ENCODE measurements at regions not wholly inside any gene's neighbourhood (a gene's known extent, or its start where the extent isn't known, plus 50 kb on each side); places are given as distances from the start of the nearest gene placed in this dataset.

- 4% methylated on average over 5 of the region's 6 CpGs for WGBS (ENCODE audit: insufficient coverage, low coverage, missing lambda C conversion rate)
- no peaks in the 10 kb centered on the region for H3K27me3 ChIP-seq (ENCODE audit: control insufficient read depth in 2 of 2, insufficient read depth in 2 of 2, low read length in 2 of 2)
- H3K9ac ChIP-seq (ENCODE audit: insufficient read depth in 1 of 2, low read depth in 2 of 2, low read length in 2 of 2), result no peak overlapping the region
- no peaks in the 10 kb centered on the region for H3K9me3 ChIP-seq (replicated peaks; ENCODE audit: control insufficient read depth, insufficient read depth, low read depth, low read length)
- ChIA-PET CTCF (ENCODE audit: low intra/inter-chr PET ratio) (no interaction called here), POLR2A (no interaction called here)
- H3K4me3 ChIP-seq, result no peak overlapping the region
- TF ChIP-seq TCF7 (IDR thresholded peaks at IDR 0.05; ENCODE audit: borderline replicate concordance) (no peak), GTF2F1 (IDR thresholded peaks at IDR 0.05; ENCODE audit: low read depth, low read length) (no peak), SLC30A9 (CRISPR knock-in tag; IDR thresholded peaks at IDR 0.05) (no peak), NELFE (IDR thresholded peaks at IDR 0.05; ENCODE audit: insufficient read depth, insufficient read length) (no peak), RCOR1 (IDR thresholded peaks at IDR 0.05; ENCODE audit: borderline replicate concordance in 1 of 2, low read depth in 2 of 2, low read length in 2 of 2) (no peak), MAX (CRISPR knock-in tag; IDR thresholded peaks at IDR 0.05) (no peak), ELK3 (CRISPR knock-in tag; IDR thresholded peaks at IDR 0.05) (no peak)
- no peaks in the 10 kb centered on the region for H3K79me2 ChIP-seq (ENCODE audit: control insufficient read depth, insufficient read depth, low read length)
- no peak overlapping the region for H2AFZ ChIP-seq (ENCODE audit: low read depth, low read length)
- DNase-seq (ENCODE audit: extremely low read depth in 1 of 4, low spot score in 3 of 4) (no peak), FAIRE-seq (no peak), ATAC-seq (no peak)
- no peaks in the 10 kb centered on the region for H3K36me3 ChIP-seq (ENCODE audit: control insufficient read depth, insufficient read depth, low read length)
- no TSS peak for BruUV-seq (replicated peaks)
- no peaks in the 10 kb centered on the region for H3K9me1 ChIP-seq (ENCODE audit: control insufficient read depth, insufficient read depth, low read length)
- no peak overlapping the region for H3K27ac ChIP-seq (ENCODE audit: extremely low read depth, low read depth, low read length)
- H3K4me1 ChIP-seq (replicated peaks in 1 of 2; ENCODE audit: control insufficient read depth in 2 of 2, insufficient read depth in 2 of 2, low read length in 2 of 2), result no peaks in the 10 kb centered on the region
- intact Hi-C loops (cut with micrococcal nuclease) (no loop called here), in situ Hi-C loops (cut with MboI) (no loop called here)
- no peak overlapping the region for H3K4me2 ChIP-seq (ENCODE audit: insufficient read depth, low read length)
- H4K20me1 ChIP-seq (replicated peaks; ENCODE audit: control insufficient read depth, insufficient read depth, low read length), result no peaks in the 10 kb centered on the region
Observed at GRCh38 chr2:199195927-199196502, 261.7 kb downstream of the SATB2 start.
